HG02943 (cell line): ENCODE measurements at regions not wholly inside any gene's neighbourhood (a gene's known extent, or its start where the extent isn't known, plus 50 kb on each side); places are given as distances from the start of the nearest gene placed in this dataset.
"Not testable (repeated sequence)": the region's sequence is repeated elsewhere in the genome, so short reads cannot be mapped to it uniquely, and the experiment has no call there.

Source experiments
- ATAC-seq: cut with Tn5 transposase; IDR thresholded peaks from one replicate; pipeline ENCODE4 v1.9.1; 2021; ENCODE audit warnings: mild to moderate bottlenecking, low read depth, moderate library complexity; ENCODE audit not compliant: unreplicated experiment

DNA sequence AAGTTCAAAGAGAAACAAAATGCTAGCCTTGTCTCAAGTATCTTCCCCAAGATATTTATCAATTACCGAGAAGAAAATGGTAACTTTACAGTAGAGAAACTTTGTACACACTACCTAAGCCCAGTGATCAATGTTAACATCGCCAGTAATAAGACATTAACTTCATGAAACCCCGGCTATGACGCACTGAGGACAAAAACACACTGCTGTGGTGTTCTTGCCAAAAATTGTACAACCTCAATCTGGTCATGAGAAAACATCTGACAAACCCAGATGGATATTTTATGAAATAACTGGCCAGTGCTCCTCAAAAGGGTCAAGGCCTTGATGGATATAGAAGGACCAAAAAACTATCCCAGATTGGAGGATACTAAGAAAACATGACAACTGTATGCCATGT lies 85.5 kb upstream of the DTNBP1 start:
- no peak for ATAC-seq

DNA sequence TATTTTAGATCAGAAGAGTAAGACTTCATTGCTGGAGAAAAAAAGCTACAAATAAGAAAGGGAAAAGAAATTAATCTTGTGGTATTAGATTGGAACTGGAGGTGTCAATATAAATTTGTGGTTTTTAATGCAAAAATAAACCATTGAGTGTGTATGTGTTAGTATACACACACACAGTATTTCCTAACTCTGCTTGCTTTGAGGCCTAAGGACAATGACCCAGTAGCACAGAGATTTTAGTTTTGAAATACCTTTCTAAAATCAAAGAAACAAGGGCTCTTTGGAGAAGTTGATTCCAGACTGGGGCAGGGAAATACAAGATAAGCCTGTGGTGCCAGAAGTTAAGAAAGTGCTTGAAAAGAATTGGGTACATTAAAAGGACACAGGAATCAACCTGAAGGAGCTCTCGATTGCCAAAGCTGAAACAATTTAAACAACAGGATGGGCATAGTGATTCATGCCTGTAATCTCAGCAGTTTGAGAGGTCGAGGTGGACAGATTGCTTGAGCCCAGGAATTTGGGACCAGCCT lies 84.6 kb upstream of the DTNBP1 start:
- ATAC-seq, result no peak

DNA sequence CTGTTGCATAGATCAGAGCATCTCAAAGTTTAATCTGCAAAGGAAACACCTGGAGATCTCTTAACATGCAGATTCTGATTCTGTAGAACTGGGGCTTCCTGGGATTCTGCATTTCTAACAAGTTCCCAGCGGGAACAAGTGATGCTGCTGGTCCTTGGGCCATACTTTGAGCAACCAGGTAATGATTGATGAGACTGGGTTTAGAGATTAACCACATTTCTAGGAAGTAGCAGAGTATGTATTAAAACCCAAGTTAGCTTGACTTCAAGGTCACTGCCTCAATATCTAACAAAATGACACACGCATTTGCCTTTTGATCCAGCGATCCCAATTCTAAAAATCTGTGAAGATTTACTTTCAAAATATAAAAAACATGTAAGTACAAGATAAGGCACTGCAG lies 83.0 kb upstream of the DTNBP1 start:
- no peak for ATAC-seq

DNA sequence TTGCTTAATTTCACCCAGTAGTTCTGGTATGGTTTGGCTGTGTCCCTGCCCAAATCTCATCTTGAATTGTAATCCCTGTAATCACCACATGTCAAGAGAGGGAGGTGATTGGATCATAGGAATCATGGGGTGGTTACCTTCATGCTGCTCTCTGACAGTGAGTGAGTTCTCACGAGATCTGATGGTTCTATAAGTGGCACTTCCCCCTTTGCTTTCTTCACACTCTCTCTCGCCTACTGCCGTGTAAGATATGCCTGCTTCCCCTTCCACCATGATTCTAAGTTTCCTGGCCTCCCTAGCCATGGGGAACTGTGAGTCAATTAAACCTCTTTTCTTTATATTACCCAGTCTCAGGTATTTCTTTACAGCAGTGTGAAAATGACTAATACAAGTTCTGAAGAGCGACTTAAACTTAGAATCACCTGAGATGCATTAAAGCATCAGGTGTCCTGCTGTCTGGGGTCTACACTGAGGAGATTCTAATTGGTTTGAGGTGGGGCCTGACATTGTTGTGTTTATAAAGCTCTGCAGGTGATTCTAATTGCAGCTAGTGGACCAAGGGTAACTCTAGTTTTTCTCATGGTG lies 82.1 kb upstream of the DTNBP1 start:
- no peak for ATAC-seq

DNA sequence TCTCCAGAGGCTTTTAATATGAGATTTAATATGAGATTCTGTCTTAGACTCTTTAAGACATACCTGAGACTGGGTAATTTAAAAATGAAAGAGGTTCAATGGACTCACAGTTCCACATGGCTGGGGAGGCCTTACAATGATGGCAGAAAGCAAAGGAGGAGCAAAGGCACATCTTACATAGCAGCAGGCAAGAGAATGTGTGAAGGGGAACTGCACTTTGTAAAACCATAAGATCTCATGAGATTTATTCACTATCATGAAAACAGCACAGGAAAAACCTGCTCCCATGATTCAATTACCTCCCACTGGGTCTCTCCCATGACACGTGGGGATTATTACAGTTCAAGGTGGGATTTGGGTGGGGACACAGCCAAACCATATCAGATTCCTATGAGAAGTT lies 79.2 kb upstream of the DTNBP1 start:
- ATAC-seq, result not testable (repeated sequence)

DNA sequence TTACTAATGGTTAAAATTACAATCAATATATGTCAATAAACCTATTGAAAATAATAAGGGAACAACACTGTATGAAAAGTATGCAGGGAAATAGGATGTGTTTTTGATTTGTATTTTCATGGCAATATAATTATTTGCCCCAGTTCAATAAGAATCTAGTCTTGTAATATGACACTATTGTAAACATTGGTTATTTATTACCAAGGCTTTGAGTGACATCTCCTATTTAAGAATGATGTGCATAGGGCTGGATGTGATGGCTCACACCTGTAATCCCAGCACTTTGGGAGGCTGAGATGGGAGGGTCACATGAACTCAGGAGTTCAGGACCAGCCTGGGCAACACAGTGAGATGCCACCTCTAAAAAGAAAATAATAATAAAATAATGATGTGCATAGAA lies 78.6 kb upstream of the DTNBP1 start:
- ATAC-seq, result no peak

DNA sequence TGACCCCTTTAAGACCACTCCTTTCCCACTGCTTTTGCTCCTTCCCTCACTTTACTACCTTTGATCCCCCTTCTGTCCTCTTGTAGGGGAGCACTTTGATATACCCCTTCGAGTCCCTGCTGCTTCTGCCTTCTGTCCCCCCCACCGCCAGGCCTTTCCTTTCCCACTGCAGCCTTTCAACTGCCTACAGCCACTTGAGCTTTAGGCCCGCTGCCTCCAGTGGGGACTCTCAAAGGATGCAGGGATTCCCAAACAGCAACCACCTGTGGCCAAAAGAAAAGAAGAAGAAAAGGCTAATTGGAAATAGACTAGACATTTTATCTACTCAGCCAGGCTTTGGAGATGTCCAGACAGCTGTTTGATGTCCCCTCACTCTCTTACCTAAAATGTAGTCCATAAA lies 77.0 kb upstream of the DTNBP1 start:
- no peak for ATAC-seq

DNA sequence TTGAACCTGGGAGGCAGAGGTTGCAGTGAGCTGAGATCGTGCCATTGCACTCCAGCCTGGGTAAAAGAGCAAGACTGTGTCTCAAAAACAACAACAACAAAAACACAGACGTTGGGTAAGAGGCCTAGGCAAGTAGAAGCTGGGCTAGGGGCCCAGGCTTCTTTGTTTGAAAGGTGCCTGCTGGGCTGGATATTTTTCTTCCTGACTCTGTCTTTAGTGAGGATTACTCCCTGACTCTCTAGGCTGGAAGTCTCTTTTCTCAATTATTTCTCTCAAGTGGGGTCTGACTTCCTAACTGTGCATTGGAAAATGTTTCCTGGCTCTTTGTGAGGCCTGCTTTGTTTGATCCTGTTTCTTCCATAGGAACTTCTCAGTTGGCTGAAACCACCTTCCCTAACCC lies 76.5 kb upstream of the DTNBP1 start:
- ATAC-seq, result no peak

DNA sequence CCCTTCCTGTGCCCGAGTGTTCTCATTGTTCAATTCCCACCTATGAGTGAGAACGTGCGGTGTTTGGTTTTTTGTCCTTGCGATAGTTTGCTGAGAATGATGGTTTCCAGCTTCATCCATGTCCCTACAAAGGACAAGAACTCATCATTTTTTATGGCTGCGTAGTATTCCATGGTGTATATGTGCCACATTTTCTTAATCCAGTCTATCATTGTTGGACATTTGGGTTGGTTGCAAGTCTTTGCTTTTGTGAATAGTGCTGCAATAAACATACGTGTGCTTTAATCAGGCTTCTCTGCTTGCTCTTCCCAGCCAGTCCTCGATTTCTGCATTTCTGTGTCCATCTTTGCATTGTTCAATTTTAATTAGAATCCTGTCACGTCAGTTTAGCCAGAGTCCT lies 75.4 kb upstream of the DTNBP1 start:
- not testable (repeated sequence) for ATAC-seq

DNA sequence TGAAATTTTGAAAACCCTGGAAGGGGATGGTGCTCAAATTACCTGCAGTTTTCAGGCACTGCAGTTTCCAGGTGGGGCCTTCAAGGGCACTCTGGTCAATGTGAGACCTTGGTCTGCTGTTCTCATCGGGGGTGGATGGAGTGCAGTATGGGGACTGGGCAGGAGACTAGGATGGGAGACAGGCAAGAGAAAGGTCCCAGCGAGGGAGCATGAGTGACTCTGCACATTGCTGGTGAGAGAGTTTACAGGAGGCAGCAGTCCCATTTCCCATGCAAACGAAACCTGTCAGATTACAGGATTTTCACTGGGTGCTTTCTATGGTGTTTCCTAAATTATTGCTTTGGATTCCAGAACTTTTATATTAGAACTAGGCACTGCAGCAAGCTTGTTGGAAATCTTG lies 73.5 kb upstream of the DTNBP1 start:
- ATAC-seq, result no peak

DNA sequence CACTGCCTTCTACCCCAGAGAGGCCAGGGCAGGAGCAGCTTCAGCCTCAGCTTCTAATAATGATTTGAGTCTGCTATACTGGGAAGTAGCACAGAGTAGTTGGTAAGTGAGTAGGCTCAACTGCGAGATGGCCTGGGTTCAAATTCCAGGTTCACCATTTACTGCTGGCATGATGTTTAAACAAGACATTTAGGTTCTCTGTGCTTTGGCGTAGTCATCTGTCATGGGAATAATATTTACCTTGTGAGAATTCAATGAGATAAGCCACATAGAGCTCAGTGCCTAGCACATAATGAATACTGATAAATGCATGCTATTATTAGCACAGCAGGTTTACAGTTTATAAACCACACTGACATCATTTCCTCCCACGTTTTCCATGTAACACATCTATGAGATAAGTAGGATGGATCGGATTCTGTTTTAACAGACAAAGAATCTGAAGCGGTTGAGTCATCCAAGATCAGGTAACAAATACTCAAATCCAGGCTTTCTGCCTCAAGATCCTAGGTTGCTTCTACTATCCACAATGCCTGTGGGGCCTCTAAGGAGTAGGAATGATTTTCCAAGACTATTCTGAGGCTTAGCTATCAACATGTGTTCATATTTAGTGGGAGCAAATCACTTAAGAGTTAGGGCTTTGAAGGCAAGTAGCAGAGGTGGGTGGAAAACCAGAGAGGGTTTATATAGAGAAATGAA lies 72.9 kb upstream of the DTNBP1 start:
- no peak for ATAC-seq

DNA sequence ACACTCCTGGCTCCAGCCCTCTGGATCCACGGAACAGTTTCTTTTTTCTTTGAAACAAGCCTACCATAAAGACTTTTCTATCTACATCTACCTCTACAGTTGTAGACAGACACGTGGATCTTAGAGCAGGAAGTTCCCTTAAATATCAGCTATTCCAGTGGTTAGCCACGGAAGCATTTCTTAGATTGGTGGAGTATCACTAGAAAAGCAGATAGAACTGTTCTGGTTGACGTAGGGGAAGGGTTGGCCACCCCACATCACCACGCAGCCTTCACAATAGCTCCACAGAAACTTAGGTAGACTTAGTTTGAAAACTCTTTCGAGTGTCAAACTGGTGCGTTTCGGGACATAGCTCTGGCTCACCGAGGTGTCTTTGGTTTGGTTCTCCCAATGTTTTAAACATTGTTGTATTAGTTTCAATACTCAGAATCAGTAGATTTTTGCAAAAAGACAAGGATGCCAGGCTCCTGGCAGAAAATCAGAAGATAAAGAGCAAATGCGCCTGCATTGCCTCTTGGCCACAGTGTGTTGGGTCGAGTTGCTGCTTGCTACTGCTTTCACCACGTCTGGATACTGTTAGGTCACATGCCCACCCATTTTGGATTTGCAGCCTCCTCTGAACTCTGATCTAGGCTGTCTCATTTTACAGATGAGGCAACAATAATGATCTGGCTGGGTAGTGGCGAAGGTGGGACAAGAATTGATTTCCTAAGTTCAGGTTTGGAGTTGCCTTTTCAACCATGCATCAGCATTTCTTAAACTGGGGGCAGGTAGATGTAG lies 71.5 kb upstream of the DTNBP1 start:
- ATAC-seq, result no peak

DNA sequence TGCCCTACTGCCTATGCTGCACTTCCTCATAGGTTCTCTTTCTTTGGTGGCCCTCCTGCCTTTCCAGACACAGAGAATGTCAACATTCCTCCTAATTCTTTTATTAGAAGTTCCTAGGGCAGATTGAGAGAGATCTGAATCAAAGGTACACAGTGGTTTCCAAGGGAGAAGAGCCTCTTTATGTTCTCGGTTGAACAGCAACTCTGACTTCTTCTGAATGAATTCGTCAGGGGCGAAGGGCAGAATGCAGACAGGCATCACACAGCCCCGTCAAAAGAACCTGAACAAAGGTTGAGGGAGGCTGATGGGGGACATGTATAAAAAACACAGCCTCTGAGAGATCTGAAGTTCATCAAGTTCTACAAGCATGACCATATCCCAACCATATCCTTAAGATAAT lies 68.1 kb upstream of the DTNBP1 start:
- ATAC-seq, result no peak

DNA sequence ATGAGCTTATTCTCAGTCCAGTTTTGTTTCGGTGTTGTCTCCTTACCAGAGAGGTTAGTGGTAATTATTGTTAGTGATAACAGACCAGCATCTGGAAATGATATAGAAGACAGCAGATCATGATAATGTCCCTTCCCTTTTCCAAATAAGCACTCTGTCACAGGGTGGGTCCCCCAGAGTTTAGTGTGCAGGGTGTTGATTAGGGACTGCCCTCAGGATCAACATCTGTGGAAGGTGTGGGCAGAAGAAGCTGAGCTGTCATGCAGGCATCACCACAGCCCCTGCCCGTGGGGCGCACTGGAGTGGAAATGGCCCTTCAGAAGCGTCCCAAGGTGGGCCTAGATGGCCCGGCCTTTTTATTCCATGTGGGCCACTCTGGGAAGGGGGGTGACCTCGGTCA lies 67.6 kb upstream of the DTNBP1 start:
- ATAC-seq, result no peak

DNA sequence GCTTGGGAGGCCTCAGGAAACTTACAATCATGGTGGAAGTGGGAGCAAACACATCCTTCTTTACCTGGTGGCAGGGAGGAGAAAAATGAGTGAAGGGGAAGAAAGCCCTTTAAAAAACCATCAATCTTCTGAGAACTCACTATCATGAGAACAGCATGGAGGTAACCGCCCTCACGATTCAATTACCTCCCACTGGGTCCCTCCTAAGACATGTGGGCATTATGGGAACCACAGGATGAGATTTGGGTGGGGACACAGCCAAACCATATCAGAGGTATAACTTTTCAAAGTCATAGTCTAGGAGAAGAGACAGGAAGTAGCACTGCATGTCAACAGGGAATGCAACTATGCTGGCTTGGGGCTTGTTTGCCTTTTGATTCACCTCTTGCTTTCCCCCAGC lies 59.9 kb upstream of the DTNBP1 start:
- ATAC-seq, result no peak

DNA sequence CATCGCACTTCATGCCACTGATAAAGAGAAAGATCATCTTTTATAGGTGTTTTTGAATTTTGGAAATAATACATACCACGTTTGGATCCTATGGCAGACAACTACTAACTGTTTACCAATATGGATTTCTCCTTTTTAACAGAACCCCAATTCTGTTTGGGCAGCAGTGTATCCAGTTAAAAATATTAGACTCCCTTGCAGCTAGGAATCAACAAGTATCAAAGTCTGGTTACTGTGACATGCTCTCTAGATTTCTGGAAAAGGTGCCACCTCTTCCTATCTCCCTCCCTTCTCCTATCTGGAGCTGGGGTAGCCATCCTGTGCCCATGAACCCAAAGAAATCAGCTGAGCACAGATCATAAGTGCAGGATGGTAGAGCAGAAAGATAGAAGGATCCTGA lies 54.1 kb upstream of the DTNBP1 start:
- ATAC-seq, result no peak

DNA sequence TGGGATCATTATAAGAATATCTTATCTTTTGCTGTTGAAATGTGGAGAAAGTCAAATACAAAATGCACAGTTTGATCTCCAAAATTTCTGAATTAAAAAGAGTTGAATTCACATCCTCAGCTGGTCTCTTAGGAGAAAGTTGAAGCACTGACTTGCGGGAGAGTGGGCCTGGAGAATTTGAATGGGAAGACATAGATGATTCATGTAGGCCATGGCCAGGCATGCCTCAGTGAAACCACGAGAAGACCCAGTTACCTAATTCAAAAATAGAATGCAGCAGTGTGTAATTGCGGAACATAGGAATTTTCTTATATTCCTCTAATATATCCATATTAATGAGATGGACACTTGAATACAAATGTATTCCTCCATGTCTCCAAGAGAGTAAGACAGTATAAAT lies 53.0 kb upstream of the DTNBP1 start:
- ATAC-seq, result no peak

DNA sequence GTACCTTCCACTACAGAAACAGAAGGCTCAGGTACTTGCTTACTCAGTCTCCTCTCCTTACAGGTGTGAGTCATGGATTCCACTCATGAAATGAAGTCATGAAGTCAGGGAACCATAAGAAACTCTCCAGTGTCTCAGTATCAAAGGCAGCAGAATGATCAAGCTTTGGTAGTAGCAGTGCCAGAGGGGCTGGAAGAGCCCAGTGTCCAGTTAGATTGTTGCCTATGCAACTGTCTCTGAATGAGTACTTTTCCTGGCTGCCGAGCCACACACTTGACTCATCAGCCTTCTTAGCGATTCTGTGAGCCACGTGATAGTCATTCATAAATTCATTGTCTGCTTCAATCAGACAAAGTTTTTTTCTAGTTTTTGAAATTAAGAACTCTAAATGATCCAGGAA lies 52.2 kb upstream of the DTNBP1 start:
- ATAC-seq, result no peak

DNA sequence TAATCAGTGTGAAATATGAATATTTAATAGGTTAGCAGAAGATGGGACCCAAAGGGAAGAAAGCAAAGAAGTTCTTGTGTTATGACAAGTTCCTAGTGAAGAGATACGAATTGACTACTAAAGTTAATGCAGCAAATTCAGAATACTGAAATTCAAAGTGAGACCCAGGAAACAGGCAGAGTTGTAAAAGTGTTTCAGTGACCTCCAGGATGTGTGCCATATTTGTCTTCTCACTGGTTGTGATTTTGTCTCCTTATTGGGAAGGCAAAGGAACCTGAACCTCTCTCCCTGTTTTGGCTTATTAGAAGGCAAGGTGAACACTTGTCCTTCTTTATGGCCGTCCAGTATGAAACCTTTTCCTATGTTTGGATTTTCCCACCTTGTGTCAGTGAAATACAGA lies 51.8 kb upstream of the DTNBP1 start:
- ATAC-seq, result no peak

DNA sequence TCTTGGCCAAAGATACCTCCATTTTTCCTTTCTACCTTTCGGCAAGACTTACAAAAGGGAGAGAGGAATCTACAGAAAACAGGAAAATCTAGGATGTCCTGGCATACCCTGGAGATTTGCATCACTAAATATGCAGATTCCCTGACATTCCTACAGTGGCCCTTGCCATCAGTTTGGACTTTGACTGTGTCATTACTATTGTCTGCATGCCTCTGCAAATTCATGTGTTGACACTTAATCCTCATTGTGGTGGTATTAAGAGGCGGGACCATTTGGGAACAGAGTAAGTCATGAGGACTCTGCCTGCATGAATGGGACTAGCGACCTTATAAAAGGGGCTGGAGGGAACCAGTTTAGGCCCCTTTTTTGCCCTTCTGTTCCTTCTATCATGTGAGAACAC lies 50.5 kb upstream of the DTNBP1 start:
- ATAC-seq, result no peak

DNA sequence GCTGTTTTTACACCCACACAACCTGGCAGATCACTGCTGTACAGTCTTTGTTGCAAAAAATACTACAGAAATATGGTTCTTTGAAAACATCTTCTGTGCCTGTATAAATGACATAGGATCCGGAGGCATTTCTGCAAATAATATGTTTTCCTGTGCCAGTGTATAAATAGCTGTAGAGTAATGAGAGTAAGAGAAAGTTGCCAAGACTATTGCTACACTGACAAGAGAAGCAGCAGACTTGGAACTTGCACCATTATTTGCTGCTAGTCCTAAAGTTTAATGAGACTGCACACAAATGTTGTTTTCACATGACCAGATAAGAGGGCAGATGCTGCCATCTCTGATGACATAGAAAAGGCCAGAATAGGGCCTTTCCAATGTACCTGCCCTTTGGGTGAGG lies 50.0 kb upstream of the DTNBP1 start:
- ATAC-seq, result no peak
